Activated T-cell treated with anti-CD3 and anti-CD28 coated beads for 1 hour (primary cell): ENCODE measurements at regions not wholly inside any gene's neighbourhood (a gene's known extent, or its start where the extent isn't known, plus 50 kb on each side); places are given as distances from the start of the nearest gene placed in this dataset.

Source experiments
- DNase-seq: peaks from one replicate; pipeline ENCODE4 v3.0.0-alpha.2; 2020; ENCODE audit warnings: low read depth

GRCh38 chr9:1490341-1491232 is 440.4 kb downstream of the DMRT2 start:
- no peak for DNase-seq

- DNase-seq, result no peak
Observed at GRCh38 chr9:1492156-1492555, 442.0 kb downstream of the DMRT2 start.

- DNase-seq, result no peak
Observed at GRCh38 chr9:1495282-1496030, 445.3 kb downstream of the DMRT2 start.

GRCh38 chr9:1505489-1505888 is 455.3 kb downstream of the DMRT2 start:
- DNase-seq, result no peak

- DNase-seq, result no peak
Observed at GRCh38 chr9:1510712-1511111, 460.6 kb downstream of the DMRT2 start.

GRCh38 chr9:1513105-1513504 is 462.9 kb downstream of the DMRT2 start:
- no peak for DNase-seq

- no peak for DNase-seq
Observed at GRCh38 chr9:1514250-1514649, 464.1 kb downstream of the DMRT2 start.

- DNase-seq, result no peak
Observed at GRCh38 chr9:1514776-1515363, 464.7 kb downstream of the DMRT2 start.

- no peak for DNase-seq
Observed at GRCh38 chr9:1515557-1515956, 465.4 kb downstream of the DMRT2 start.

GRCh38 chr9:1521547-1521946 is 471.4 kb downstream of the DMRT2 start:
- DNase-seq, result no peak

GRCh38 chr9:1522219-1522767 is 472.1 kb downstream of the DMRT2 start:
- no peak for DNase-seq

- no peak for DNase-seq
Observed at GRCh38 chr9:1528456-1528855, 478.3 kb downstream of the DMRT2 start.

GRCh38 chr9:1530696-1531095 is 480.5 kb downstream of the DMRT2 start:
- no peak for DNase-seq

- no peak for DNase-seq
Observed at GRCh38 chr9:1531424-1531823, 481.3 kb downstream of the DMRT2 start.

GRCh38 chr9:1532171-1532570 is 482.0 kb downstream of the DMRT2 start:
- DNase-seq, result no peak

GRCh38 chr9:1535051-1535450 is 480.1 kb upstream of the SMARCA2 start:
- no peak for DNase-seq

GRCh38 chr9:1535599-1535998 is 479.5 kb upstream of the SMARCA2 start:
- DNase-seq, result no peak

GRCh38 chr9:1536522-1537170 is 478.5 kb upstream of the SMARCA2 start:
- no peak for DNase-seq

GRCh38 chr9:1538301-1538700 is 476.8 kb upstream of the SMARCA2 start:
- DNase-seq, result no peak

- DNase-seq, result no peak
Observed at GRCh38 chr9:1539216-1539615, 475.9 kb upstream of the SMARCA2 start.

- no peak for DNase-seq
Observed at GRCh38 chr9:1550636-1551035, 464.5 kb upstream of the SMARCA2 start.
